SK-N-SH treated with all-trans-retinoic acid at 6 μM for 48 hours (cell line): ENCODE measurements at regions not wholly inside any gene's neighbourhood (a gene's known extent, or its start where the extent isn't known, plus 50 kb on each side); places are given as distances from the start of the nearest gene placed in this dataset.

Source experiments
- ARNTL ChIP-seq: fragments of 450-650 bp; formaldehyde crosslinking; IDR thresholded peaks from 2 replicates; pipeline ENCODE4 v1.5.0; 2020; ENCODE audit warnings: low read depth, mild to moderate bottlenecking, moderate library complexity, borderline replicate concordance
- CREB5 ChIP-seq: fragments of 250-450 bp; sonication (Bioruptor Pico); IDR thresholded peaks from 2 replicates; pipeline ENCODE4 v1.5.1; 2020; ENCODE audit warnings: low read depth, mild to moderate bottlenecking, moderate library complexity
- OSR1 ChIP-seq: fragments of 250-450 bp; sonication (Bioruptor Pico); IDR thresholded peaks from 2 replicates; pipeline ENCODE4 v1.8.0; 2022; ENCODE audit warnings: moderate library complexity, mild to moderate bottlenecking, inconsistent platforms
- POU6F1 ChIP-seq: fragments of 250-450 bp; sonication (Bioruptor Pico); IDR thresholded peaks from 2 replicates; pipeline ENCODE4 v1.8.0; 2021; ENCODE audit warnings: low read depth, mild to moderate bottlenecking, moderate library complexity, borderline replicate concordance
- PPARA ChIP-seq: fragments of 250-450 bp; sonication (Bioruptor Pico); IDR thresholded peaks from 2 replicates; pipeline ENCODE4 v1.5.0; 2020; ENCODE audit warnings: mild to moderate bottlenecking, borderline replicate concordance
- TOX ChIP-seq: fragments of 250-450 bp; sonication (Bioruptor Pico); IDR thresholded peaks from 2 replicates; pipeline ENCODE4 v1.8.0; 2021; ENCODE audit warnings: mild to moderate bottlenecking, moderate library complexity, borderline replicate concordance
- ZC3H10 ChIP-seq: fragments of 250-450 bp; sonication (Bioruptor Pico); IDR thresholded peaks from 2 replicates; pipeline ENCODE4 v1.5.1; 2021; ENCODE audit warnings: mild to moderate bottlenecking, moderate library complexity
- ZFP30 ChIP-seq: fragments of 450-650 bp; formaldehyde crosslinking; IDR thresholded peaks from 2 replicates; pipeline ENCODE4 v1.5.0; 2022; ENCODE audit warnings: mild to moderate bottlenecking, moderate library complexity

GRCh38 chr2:37552339-37552738, 119.1 kb downstream of the CDC42EP3 start:
- TF ChIP-seq ZC3H10 (CRISPR knock-in tag) (no peak), OSR1 (CRISPR knock-in tag) (no peak), ZFP30 (CRISPR knock-in tag) (no peak), TOX (CRISPR knock-in tag) (no peak), POU6F1 (CRISPR knock-in tag) (no peak), ARNTL (CRISPR knock-in tag) (no peak), PPARA (CRISPR knock-in tag) (no peak), CREB5 (CRISPR knock-in tag) (peak; percentile 81; the same call in 1 of the 2 replicates)
